GM12878 (cell line): ENCODE measurements at regions not wholly inside any gene's neighbourhood (a gene's known extent, or its start where the extent isn't known, plus 50 kb on each side); places are given as distances from the start of the nearest gene placed in this dataset.

Source experiments
- CEBPZ ChIP-seq: fragments of 150-350 bp; IDR thresholded peaks from 2 replicates; pipeline ENCODE4 v1.6.1; 2016; ENCODE audit warnings: low read depth, low read length
- CREB1 ChIP-seq: IDR thresholded peaks from 2 replicates; pipeline ENCODE4 v1.6.1; 2012; ENCODE audit warnings: low read depth, mild to moderate bottlenecking, inconsistent platforms
- CTCF ChIP-seq, 3 experiments: IDR thresholded peaks in 2 of 3; conservative IDR thresholded peaks in 1 of 3; 2 replicates each; pipeline ENCODE4 v1.5.1; 2011; ENCODE audit warnings: low read depth in 3 of 3, low read length in 3 of 3, mild to moderate bottlenecking in 3 of 3, control low read depth in 2 of 3, moderate library complexity in 2 of 3, inconsistent platforms in 1 of 3, mixed read lengths in 1 of 3; ENCODE audit not compliant: control insufficient read depth in 2 of 3, insufficient read depth in 1 of 3; ENCODE audit errors: extremely low read depth in 1 of 3
- FOS ChIP-seq: IDR thresholded peaks from 3 replicates; pipeline ENCODE4 v1.6.1; 2011; ENCODE audit warnings: borderline replicate concordance; ENCODE audit not compliant: insufficient read length; ENCODE audit errors: extremely low read depth
- NFYB ChIP-seq: IDR thresholded peaks from 2 replicates; pipeline ENCODE4 v1.6.1; 2011; ENCODE audit warnings: low read depth, mild to moderate bottlenecking, low read length, improper control_type of control experiment, moderate library complexity; ENCODE audit not compliant: insufficient read depth
- POLR2AphosphoS5 ChIP-seq: IDR thresholded peaks from 2 replicates; pipeline ENCODE4 v1.6.1; 2011; ENCODE audit warnings: mild to moderate bottlenecking, low read length, inconsistent platforms
- RAD21 ChIP-seq: IDR thresholded peaks from 2 replicates; pipeline ENCODE4 v1.6.1; 2011; ENCODE audit warnings: mild to moderate bottlenecking, low read depth, low read length, moderate library complexity; ENCODE audit not compliant: insufficient read depth
- SMARCA5 ChIP-seq: fragments of 450-650 bp; IDR thresholded peaks from 2 replicates; pipeline ENCODE4 v1.6.1; 2017; ENCODE audit warnings: mild to moderate bottlenecking
- YY1 ChIP-seq: IDR thresholded peaks from 2 replicates; pipeline ENCODE4 v1.6.1; 2011; ENCODE audit warnings: low read depth, mild to moderate bottlenecking, low read length
- ZNF274 ChIP-seq: IDR thresholded peaks from one replicate; pipeline ENCODE4 v1.8.0; 2011; ENCODE audit not compliant: insufficient read length, insufficient read depth
- ZNF384 ChIP-seq: IDR thresholded peaks from 2 replicates; pipeline ENCODE4 v1.6.1; 2012; ENCODE audit warnings: low read depth, mild to moderate bottlenecking, low read length, improper control_type of control experiment, borderline replicate concordance
- ZNF622 ChIP-seq: fragments of 450-650 bp; IDR thresholded peaks from 2 replicates; pipeline ENCODE4 v1.6.1; 2017; ENCODE audit warnings: mild to moderate bottlenecking, inconsistent platforms

- TF ChIP-seq CTCF (IDR thresholded peaks at IDR 0.05 in 2 of 3, conservative IDR thresholded peaks at IDR 0.05 in 1 of 3; ENCODE audit: control insufficient read depth in 2 of 3, extremely low read depth in 1 of 3, insufficient read depth in 1 of 3, low read depth in 3 of 3, low read length in 3 of 3) (no peak), YY1 (no peak), CREB1 (no peak), CEBPZ (no peak), ZNF622 (no peak), ZNF274 (no peak), FOS (no peak), ZNF384 (no peak), RAD21 (no peak), NFYB (no peak), POLR2AphosphoS5 (no peak), SMARCA5 (no peak)
Observed at GRCh38 chr2:105458076-105458475, 59.2 kb upstream of the FHL2 start.
